Right ventricle myocardium superior (tissue), 1 donor: ENCODE measurements at regions not wholly inside any gene's neighbourhood (a gene's known extent, or its start where the extent isn't known, plus 50 kb on each side); places are given as distances from the start of the nearest gene placed in this dataset.
A peak's percentile ranks its signal among the peaks of the same experiment; 100 is the strongest.

Experiments used
- ATAC-seq: fragments of 200-7000 bp; cut with Tn5 transposase; one replicate; pipeline ENCODE4 v1.9.1; 2020; ENCODE audit warnings: mild to moderate bottlenecking; ENCODE audit not compliant: poor library complexity
- DNase-seq: peaks from one replicate; pipeline ENCODE4 v3.0.0-alpha.2; 2020
- intact Hi-C: fragments of 100-400 bp; cut with DNase I; formaldehyde crosslinking; loops from one replicate; pipeline ENCODE4 v1.11.2; 2022
- donor health status: DM: no; HTN: yes; CAD: no; lungs with severe emphysema.

GRCh38 chr20:63092660-63093215 lies 86.0 kb upstream of the BHLHE23 start:
- ATAC-seq, result no peak
- DNase-seq, result peak; percentile 24
- intact Hi-C loops, result no loop called here

DNA sequence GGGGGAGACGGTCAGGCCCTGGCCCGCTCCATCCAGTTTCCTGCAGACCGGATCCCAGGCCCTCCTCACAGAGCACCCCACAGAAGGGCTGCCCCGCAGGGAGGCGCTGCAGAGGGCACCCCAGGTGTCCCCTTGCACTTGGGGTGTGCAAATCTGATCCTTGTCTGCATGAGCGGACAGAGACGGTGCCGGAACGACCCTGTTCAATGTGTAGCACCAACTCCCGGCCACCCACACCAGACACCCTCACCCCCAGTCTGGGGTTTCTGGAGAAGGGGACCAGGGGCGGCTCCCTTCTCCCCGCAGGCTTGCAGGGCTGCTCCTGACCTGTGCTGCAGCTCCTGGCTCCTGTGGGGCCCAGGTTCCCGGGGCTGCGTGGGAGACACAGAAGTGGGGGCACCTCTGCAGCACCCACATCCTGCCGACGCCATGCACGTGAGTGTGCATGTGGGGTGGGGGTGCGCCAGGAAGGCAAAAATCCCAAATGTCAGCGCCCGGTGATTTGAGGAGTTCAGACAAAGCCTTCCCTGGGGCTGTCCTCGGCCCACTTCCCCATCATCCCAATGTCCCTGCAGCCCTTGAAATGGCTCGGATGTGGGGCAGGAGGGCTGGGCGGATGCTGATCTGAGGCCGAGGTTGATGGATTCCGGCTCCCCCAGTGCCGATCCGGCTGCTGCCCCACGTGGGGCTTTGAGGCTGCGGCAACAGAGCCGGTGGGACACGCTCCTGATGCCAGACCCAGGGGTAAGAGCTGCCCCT lies 85.3 kb upstream of the BHLHE23 start:
- ATAC-seq, result no peak
- peak; percentile 19 for DNase-seq
- intact Hi-C loops, result no loop called here

GRCh38 chr20:63090682-63091571 lies 84.2 kb upstream of the BHLHE23 start:
- ATAC-seq (no peak), DNase-seq (peak; percentile 31)
- intact Hi-C loops, result no loop called here

DNA sequence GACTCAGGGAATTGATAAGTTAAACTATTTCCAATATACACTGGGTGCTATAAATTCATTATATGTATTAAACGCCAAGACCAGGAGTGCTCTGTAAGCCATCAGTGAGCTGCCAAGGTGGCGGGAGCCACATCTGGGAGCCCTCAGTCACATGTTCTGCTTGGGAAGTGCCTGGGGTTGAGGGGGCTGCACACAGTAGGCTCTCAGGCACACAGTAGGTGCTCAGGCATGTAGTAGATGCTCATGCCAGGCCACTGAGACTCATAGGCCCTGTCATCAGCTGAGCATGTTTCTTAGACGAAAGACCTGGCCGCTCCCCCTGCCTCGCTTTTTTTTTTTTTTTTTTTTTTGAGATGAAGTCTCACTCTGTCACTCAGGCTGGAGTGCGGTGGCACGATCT lies 83.3 kb upstream of the BHLHE23 start:
- intact Hi-C loops, result no loop called here
- no peak for ATAC-seq
- peak; percentile 13 for DNase-seq

DNA sequence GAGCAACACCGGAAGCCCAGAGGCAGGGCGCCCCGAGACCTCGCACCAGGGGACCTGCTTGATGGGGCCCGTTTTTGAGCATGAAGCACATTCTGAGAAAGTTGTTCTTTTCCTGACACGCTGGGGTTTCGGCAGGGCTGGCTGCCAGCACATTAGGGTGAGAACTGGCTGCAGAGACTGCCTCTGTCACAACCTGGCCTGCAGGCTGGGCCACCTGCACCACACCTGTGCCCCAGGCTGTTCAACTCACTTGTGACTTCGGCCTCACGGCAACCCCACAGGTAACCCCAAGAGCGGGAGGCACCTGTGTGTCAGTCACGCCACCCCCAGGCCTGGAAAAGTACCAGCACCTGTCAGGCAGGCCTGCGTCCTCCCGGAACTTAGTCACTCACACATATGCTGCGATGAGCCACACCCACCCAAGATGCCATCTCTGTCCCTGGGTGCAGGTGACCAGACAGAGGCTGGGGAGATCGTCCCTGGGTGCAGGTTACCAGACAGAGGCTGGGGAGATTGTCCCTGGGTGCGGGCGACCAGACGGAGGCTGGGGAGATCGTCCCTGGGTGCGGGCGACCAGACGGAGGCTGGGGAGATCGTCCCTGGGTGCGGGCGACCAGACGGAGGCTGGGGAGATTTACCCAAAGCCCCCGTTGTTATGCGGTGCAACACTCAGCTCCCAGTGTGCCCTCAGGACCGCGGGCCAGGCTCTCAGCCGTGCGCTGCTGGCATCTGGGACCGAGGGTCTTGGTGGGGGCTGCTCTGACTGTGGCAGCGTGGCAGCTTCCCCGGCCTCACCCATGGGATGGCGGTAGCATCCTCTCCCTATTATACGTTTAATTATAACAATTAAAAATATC lies 82.5 kb upstream of the BHLHE23 start:
- ATAC-seq (no peak), DNase-seq (peak; percentile 33)
- intact Hi-C loops, result no loop called here

DNA sequence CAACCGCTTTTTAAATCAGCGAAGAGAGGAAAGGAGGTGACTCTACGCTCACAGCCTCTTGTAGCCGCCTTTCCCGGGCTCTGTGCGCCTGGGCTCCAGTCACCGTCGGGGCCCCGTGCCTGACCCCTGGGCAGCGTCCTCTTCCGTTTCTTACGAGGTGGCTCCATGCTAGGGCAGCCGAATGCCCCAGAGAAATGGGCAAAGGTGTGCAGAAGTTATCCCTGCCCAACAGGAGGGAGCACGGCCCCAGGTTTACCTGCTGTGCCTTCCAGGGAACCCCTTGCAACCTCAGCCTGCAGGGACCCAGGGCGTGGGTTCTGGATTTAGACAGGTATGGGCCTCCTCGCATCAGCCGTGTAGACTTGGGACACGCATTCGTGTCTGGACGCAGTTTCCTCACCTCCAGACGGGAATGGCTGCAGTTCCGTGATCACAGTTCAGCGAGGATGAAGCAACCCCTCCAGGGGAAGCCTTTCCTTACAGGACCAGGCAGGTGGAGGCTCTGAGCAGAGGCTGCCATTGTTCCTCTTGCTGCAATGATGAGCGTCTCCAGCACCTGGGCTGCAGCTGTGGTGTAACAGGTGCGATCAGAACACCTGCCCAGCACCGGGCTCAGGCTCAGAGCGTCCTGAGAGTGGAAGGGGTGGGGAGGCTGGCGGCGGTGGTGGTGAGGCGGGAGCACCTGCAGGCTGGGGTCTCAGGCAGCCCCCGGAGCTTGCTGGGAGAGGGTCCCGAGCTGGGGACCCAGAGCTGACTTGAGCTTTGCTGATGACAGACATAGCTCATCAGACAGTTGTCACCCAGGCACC lies 81.3 kb upstream of the BHLHE23 start:
- DNase-seq, result peak; percentile 12
- intact Hi-C loops, result no loop called here
- ATAC-seq, result no peak

DNA sequence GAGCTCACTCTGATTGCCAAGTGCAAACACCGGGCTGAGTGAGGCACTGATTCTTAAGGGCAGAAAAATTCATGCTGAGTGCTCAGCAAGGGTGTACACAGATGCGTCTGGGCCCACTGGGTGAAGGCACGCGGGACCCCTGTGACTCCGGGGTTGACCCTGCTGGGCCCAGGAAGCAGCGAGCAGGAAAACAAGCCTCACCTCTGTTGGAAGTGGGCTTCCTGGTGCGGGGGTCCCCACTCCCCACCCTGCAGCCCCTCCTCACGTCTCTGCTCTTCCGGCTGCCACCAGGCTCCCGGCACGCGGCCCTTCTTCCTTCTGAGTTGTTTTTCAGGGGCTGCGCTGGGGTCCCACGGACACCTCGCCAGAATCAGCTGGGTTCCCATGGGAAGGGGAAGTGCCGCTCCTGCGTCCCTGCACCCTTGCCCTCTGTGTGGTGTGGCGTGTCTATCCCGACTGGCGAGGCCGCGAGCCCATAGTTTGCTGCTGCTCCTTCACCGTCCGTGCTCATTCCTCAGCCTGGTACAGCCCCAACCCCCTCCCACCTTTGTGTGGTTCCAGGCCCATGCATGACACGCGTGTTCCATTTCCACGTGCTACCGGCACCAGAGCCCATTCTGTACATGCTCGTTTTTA lies 80.6 kb upstream of the BHLHE23 start:
- ATAC-seq (no peak), DNase-seq (peak; percentile 21)
- intact Hi-C loops, result no loop called here

DNA sequence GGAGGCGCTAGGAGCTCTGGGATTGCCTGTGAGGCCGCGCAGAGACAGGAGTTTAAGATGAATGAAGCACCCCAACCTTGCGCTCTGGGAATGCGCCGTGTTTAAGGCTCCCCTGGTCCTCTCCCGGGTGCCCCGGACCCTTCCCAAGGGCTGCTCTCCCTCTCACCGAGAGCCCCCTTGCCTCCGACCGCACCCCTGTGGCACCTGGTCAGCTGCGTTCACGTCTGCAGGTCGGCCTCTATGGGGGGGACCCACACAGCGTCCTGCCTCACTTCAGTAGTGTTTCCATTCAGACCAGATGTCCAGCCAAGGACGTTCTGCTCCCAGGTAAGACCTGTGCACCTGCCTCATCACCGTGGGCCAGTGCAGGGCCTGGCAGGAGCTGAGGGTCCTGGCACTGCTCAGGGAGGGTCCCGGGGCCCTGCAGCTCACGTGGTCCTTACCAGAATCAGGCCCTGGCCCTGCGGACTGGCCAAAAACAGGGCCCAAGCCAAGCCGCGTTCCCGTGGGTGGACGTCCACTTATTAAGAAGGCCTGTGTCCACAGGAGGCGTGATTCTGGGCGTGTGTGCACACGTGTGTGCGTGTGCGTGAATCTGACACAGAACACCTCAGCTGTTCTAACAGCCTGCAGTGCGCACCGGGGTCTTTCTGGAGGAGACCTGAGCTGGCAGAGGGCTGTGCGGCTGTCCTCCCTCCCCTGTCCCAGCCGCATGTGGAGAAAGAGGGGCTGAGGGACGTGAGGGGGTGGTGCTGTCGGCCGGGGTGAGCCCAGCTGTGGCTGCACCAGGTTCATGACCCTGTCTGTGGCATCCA lies 79.9 kb upstream of the BHLHE23 start:
- intact Hi-C loops, result no loop called here
- no peak for ATAC-seq
- DNase-seq, result peak; percentile 42

GRCh38 chr20:63085151-63085861 lies 78.5 kb upstream of the BHLHE23 start:
- intact Hi-C loops, result no loop called here
- no peak for ATAC-seq
- peak; percentile 40 for DNase-seq

- intact Hi-C loops, result no loop called here
- ATAC-seq, result no peak
- DNase-seq, result peak; percentile 26
Measured at GRCh38 chr20:63084563-63084927, 77.8 kb upstream of the BHLHE23 start.

DNA sequence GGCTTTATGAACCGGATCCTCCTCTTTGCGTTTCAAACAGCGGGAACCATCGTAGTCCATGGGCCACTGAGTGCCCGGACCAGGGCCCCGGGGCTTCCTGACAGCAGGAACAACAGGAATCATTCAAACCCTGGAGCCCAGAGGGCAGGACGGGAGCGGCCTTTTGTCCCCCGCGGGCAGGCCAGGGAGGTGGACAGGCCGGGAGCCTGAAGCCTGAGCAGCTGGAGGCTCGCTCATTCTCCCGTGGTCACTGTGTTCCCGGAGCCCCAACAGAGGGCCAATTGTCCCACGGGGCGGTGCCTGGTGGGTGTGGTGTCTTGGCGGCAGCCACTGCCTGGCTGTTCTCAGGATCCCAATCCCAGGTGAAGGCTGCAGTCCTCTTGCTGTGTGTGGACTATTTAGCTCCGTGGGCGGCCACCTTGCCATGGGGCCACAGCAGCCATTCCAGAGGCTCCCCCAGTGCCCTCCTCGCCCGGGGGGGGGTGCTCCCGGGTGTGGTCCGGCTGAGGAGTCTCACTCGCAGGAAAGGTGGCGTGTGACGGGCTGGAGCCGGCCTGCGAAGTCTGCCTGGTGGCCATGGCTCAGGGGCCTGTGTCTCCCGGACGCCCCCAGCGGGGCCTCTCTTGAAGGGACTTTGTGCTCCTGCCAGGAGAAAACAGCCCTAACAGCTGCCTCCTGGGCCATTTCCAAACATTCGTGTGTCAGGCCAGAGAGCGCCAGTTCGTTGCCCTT lies 77.2 kb upstream of the BHLHE23 start:
- intact Hi-C loops, result no loop called here
- ATAC-seq (no peak), DNase-seq (peak; percentile 27)

DNA sequence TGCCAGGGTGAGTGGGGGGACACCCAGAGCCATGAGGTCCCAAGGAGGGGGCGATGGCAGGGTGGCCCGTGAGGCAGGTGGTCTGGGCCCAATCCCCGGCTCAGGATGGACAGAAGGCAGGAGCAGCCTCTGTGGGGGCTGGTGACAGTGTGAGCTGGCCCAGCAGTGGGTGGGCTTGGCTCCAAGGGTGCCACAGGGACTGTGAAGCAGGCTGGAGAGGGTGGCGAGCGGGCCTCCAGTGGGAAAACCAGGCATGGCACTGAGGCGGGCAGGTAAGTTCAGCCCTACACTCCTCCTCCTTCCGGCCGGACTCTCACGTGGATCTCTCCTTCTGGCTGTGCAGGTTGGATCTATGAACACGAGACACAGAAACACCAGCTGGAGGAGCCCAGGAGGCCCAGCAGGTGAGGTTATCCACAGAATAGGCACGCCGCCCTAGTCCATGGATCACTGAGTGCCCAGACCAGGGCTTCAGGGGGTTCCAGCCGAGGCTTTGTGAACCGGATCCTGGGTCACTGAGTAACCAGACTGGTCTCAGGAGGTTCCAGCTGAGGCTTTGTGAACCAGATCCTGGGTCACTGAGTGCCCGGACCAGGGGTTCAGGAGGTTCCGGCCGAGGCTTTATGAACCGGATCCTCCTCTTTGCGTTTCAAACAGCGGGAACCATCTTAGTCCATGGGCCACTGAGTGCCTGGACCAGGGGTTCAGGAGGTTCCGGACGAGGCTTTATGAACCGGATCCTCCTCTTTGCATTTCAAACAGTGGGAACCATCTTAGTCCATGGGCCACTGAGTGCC lies 76.4 kb upstream of the BHLHE23 start:
- ATAC-seq, result no peak
- intact Hi-C loops, result no loop called here
- DNase-seq, result peak; percentile 30

DNA sequence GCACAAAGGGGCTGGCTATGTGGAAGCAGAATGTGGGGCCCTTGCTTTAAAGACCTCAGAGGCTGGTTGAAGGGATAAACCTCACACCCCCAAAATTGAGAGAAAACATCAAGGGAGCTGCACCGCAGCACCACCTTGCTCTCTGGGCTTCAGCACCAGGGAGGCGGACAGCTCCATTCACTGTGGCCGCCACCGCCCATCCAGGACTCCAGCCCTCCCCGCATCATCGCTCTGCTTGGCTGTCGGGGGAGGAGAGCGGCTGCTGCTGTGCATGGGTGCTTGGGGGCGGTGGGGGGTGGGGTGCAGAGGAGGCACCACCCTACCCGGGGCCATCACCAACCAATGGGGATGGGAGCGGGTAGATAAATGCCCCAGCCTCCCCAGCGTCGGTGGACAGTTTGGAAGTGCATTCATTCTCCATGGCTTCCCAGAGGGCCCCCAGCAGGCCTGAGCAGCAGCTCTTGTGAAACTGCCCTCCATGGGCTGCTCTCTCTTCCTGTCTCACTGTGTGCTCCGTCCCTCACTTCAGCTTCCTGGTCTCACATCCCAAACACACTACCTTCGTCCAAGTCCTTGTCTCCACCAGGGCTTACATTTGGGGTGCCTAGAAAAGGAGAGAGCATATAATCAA lies 75.7 kb upstream of the BHLHE23 start:
- ATAC-seq (peak; percentile 52), DNase-seq (peak; percentile 65)
- intact Hi-C loops, result no loop called here

DNA sequence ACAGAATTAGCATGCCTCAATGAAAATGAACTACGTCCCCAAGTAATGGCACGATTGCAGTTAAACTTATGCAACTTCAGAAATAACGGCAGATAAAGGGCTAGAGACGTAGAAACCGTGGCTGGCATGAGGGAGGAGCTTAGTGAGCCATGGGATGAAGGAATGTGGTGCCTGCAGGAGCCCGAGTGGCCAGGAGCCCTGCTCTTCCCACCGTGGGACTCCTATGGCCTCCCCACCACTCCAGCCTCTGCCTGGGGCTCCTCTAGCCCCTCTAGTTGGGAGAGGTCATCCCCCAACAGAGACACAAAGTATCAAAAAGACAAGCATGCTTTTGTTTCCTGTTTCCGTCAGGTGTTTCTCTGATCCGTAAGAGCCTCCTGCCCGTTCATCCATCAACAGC lies 75.1 kb upstream of the BHLHE23 start:
- intact Hi-C loops, result no loop called here
- DNase-seq, result no peak
- ATAC-seq, result no peak
